Activated CD4-positive, alpha-beta memory T cell treated with anti-CD3 and anti-CD28 coated beads for 36 hours (primary cell): ENCODE measurements at regions not wholly inside any gene's neighbourhood (a gene's known extent, or its start where the extent isn't known, plus 50 kb on each side); places are given as distances from the start of the nearest gene placed in this dataset.

Experiments
- CTCF ChIA-PET: fragments of 350-600 bp; sonication (Branson Sonifier 250); formaldehyde crosslinking; loops from one replicate; lab custom pipeline; 2021; ENCODE audit warnings: antibody characterized with exemption, inconsistent platforms; lab: Charles Lee
- POLR2A ChIA-PET: fragments of 350-600 bp; sonication (Branson Sonifier 250); formaldehyde crosslinking; loops from one replicate; lab custom pipeline; 2021; ENCODE audit warnings: antibody characterized with exemption; lab: Charles Lee
- DNase-seq: peaks from one replicate; pipeline ENCODE4 v3.0.0-alpha.2; 2020
- H3K27ac Mint-ChIP-seq: one replicate; pipeline ENCODE4 v1.8.0; 2021; ENCODE audit warnings: mixed read lengths
- H3K27me3 Mint-ChIP-seq: one replicate; pipeline ENCODE4 v1.8.0; 2021; ENCODE audit warnings: mixed read lengths
- H3K36me3 Mint-ChIP-seq: one replicate; pipeline ENCODE4 v1.8.0; 2021; ENCODE audit warnings: mixed read lengths
- H3K4me1 Mint-ChIP-seq: one replicate; pipeline ENCODE4 v1.8.0; 2021; ENCODE audit warnings: low read depth, mixed read lengths
- H3K4me3 Mint-ChIP-seq: one replicate; pipeline ENCODE4 v1.8.0; 2021; ENCODE audit warnings: mild to moderate bottlenecking, mixed read lengths
- H3K9me3 Mint-ChIP-seq: one replicate; pipeline ENCODE4 v1.8.0; 2021; ENCODE audit warnings: mixed read lengths
- intact Hi-C: fragments of 100-400 bp; cut with micrococcal nuclease; formaldehyde crosslinking; loops from one replicate; pipeline ENCODE4 v1.15.1; 2023

GRCh38 chr1:198809247-198809646 lies 170.4 kb downstream of the PTPRC start:
- Mint-ChIP-seq H3K4me1 (no peaks in the 10 kb centered on the region), H3K27me3 (no peaks in the 10 kb centered on the region), H3K4me3 (no peak overlapping the region), H3K9me3 (peaks cover 12% of the 10 kb centered on the region), H3K36me3 (no peaks in the 10 kb centered on the region), H3K27ac (no peak overlapping the region)
- ChIA-PET CTCF (no interaction called here), POLR2A (no interaction called here)
- DNase-seq: no peak
- intact Hi-C loops: no loop called here

GRCh38 chr1:198811449-198811848 lies 172.6 kb downstream of the PTPRC start:
- ChIA-PET POLR2A (no interaction called here), CTCF (no interaction called here)
- no peak for DNase-seq
- Mint-ChIP-seq H3K27ac (no peak overlapping the region), H3K4me3 (no peak overlapping the region), H3K36me3 (peaks cover 2% of the 10 kb centered on the region), H3K27me3 (no peaks in the 10 kb centered on the region), H3K4me1 (no peaks in the 10 kb centered on the region), H3K9me3 (peaks cover 28% of the 10 kb centered on the region)
- intact Hi-C loops: no loop called here

GRCh38 chr1:198823626-198824025 lies 184.8 kb downstream of the PTPRC start:
- Mint-ChIP-seq H3K27me3 (no peaks in the 10 kb centered on the region), H3K27ac (no peak overlapping the region), H3K9me3 (no peaks in the 10 kb centered on the region), H3K4me3 (no peak overlapping the region), H3K4me1 (no peaks in the 10 kb centered on the region), H3K36me3 (no peaks in the 10 kb centered on the region)
- DNase-seq: no peak
- intact Hi-C loops: no loop called here
- POLR2A ChIA-PET: no interaction called here
- CTCF ChIA-PET: no interaction called here

DNA sequence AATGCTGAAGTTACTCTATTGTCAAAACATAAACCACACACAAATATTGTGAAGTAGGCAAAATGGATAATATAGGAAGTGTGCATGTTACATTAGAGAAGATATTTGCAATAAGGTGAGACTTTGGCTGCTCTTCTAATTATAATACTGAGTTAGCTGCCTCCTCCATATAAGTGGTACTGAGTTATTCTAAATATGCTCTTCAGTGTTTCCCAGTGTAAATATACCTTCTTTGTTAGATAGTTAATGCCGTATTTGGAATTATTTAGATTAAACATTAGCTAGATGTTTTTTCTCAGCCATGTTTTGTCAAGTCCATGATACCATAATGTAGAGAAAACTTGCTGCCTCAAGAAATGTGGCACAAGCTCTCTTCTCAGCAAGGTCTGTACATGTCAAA lies 186.4 kb downstream of the PTPRC start:
- Mint-ChIP-seq H3K27me3 (no peaks in the 10 kb centered on the region), H3K4me3 (no peak overlapping the region), H3K27ac (no peak overlapping the region), H3K4me1 (no peaks in the 10 kb centered on the region), H3K36me3 (no peaks in the 10 kb centered on the region), H3K9me3 (no peaks in the 10 kb centered on the region)
- ChIA-PET CTCF (interaction anchor here (1.7 kb wide), 1 partner anchor 9 kb away, joined by 6 read pairs; no protein-coding TSS in a partner anchor), POLR2A (no interaction called here)
- no peak for DNase-seq
- intact Hi-C loops: no loop called here

GRCh38 chr1:198829356-198829755 lies 190.5 kb downstream of the PTPRC start:
- no peaks in the 10 kb centered on the region for H3K27me3 Mint-ChIP-seq
- no peaks in the 10 kb centered on the region for H3K36me3 Mint-ChIP-seq
- intact Hi-C loops: no loop called here
- H3K27ac Mint-ChIP-seq: no peak overlapping the region
- POLR2A ChIA-PET: no interaction called here
- no peaks in the 10 kb centered on the region for H3K9me3 Mint-ChIP-seq
- no peak overlapping the region for H3K4me3 Mint-ChIP-seq
- no peaks in the 10 kb centered on the region for H3K4me1 Mint-ChIP-seq
- no peak for DNase-seq
- CTCF ChIA-PET: interaction anchor here (1.7 to 2.1 kb wide), 2 partner anchors 15 to 284 kb away, joined by 3 to 6 read pairs; no protein-coding TSS in a partner anchor

DNA sequence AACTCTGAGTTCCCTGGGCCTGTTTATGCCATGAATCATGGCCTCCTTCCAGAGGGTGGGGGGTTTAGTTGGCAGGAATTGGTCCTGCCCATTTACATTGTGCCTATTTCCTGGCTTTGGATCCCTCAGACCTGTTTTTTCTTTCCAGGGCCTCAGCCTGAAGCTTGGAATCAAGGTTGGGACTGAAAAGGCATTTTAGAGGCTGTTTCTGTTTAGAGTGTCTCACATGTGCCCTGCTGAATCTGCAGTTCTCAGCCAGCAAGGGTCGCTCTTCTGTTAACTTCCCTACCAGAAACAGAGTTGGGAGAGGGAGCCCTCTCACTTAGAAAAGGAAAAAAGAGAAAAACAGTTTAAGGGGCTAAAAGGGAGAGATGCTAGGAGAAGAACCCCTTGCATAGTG lies 191.1 kb downstream of the PTPRC start:
- no peak for DNase-seq
- ChIA-PET POLR2A (no interaction called here), CTCF (interaction anchor here (2.1 kb wide), 1 partner anchor 283 kb away, joined by 6 read pairs; no protein-coding TSS in a partner anchor)
- H3K27me3 Mint-ChIP-seq: no peaks in the 10 kb centered on the region
- no peaks in the 10 kb centered on the region for H3K4me1 Mint-ChIP-seq
- intact Hi-C loops: no loop called here
- H3K4me3 Mint-ChIP-seq: no peak overlapping the region
- H3K9me3 Mint-ChIP-seq: no peaks in the 10 kb centered on the region
- no peaks in the 10 kb centered on the region for H3K36me3 Mint-ChIP-seq
- no peak overlapping the region for H3K27ac Mint-ChIP-seq

- no peak overlapping the region for H3K4me3 Mint-ChIP-seq
- no peaks in the 10 kb centered on the region for H3K9me3 Mint-ChIP-seq
- DNase-seq: no peak
- intact Hi-C loops: no loop called here
- no peak overlapping the region for H3K27ac Mint-ChIP-seq
- ChIA-PET CTCF (no interaction called here), POLR2A (no interaction called here)
- H3K36me3 Mint-ChIP-seq: no peaks in the 10 kb centered on the region
- H3K27me3 Mint-ChIP-seq: no peaks in the 10 kb centered on the region
- no peaks in the 10 kb centered on the region for H3K4me1 Mint-ChIP-seq
Observed at GRCh38 chr1:198830412-198830811, 191.6 kb downstream of the PTPRC start.

DNA sequence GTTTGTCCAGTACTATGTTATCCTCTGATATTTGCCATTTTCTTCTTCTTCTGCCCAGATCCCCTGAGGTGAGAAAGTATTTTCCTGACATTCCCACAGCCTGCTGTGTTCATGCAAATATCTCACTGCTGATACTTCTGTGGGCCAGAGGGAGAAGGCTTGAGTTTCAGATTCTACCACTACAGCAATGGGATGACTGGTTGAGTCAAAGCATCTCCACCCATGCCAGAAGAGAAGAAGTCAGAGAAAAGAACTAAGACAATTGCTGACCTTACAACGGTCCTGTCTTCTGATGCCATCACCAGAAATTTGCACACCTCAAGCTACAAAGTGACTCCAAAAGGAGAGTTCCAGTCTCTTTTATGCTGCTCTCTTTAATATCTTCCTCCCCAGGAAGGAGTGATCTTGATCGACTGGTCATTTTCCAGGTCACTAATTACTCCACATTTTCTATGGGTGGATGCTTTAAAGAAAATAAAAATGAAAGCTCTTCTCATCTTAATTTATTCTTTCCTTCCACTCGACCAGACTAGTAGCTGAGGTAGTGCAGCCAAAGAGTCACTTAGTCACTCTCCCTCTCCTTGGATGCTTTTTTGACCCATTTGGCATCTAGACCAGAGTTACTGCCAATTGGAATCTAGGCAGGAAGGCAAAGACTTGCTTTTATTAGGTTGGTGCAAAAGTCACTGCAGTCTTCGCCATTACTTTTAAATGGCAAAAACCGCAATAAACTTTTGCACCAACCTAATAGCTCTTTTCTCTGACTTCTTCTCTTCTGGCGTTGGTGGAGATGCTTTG lies 195.1 kb downstream of the PTPRC start:
- Mint-ChIP-seq H3K4me3 (no peak overlapping the region), H3K36me3 (no peaks in the 10 kb centered on the region), H3K4me1 (no peaks in the 10 kb centered on the region), H3K9me3 (no peaks in the 10 kb centered on the region), H3K27me3 (no peaks in the 10 kb centered on the region), H3K27ac (no peak overlapping the region)
- intact Hi-C loops: no loop called here
- DNase-seq: no peak
- POLR2A ChIA-PET: no interaction called here
- CTCF ChIA-PET: interaction anchor here (2.0 kb wide), 1 partner anchor 9 kb away, joined by 6 read pairs; no protein-coding TSS in a partner anchor

GRCh38 chr1:198837278-198838021 lies 198.6 kb downstream of the PTPRC start:
- H3K27ac Mint-ChIP-seq: no peak overlapping the region
- H3K4me3 Mint-ChIP-seq: no peak overlapping the region
- ChIA-PET CTCF (no interaction called here), POLR2A (no interaction called here)
- H3K9me3 Mint-ChIP-seq: no peaks in the 10 kb centered on the region
- no peaks in the 10 kb centered on the region for H3K4me1 Mint-ChIP-seq
- no peaks in the 10 kb centered on the region for H3K36me3 Mint-ChIP-seq
- intact Hi-C loops: no loop called here
- DNase-seq: no peak
- H3K27me3 Mint-ChIP-seq: no peaks in the 10 kb centered on the region

GRCh38 chr1:198838022-198838342 lies 199.1 kb downstream of the PTPRC start:
- H3K27ac Mint-ChIP-seq: no peak overlapping the region
- H3K4me3 Mint-ChIP-seq: no peak overlapping the region
- H3K36me3 Mint-ChIP-seq: no peaks in the 10 kb centered on the region
- intact Hi-C loops: no loop called here
- no peak for DNase-seq
- ChIA-PET POLR2A (no interaction called here), CTCF (interaction anchor here (1.0 kb wide), 1 partner anchor 275 kb away, joined by 3 read pairs; no protein-coding TSS in a partner anchor)
- H3K9me3 Mint-ChIP-seq: no peaks in the 10 kb centered on the region
- no peaks in the 10 kb centered on the region for H3K27me3 Mint-ChIP-seq
- no peaks in the 10 kb centered on the region for H3K4me1 Mint-ChIP-seq

GRCh38 chr1:198841477-198841876 lies 202.6 kb downstream of the PTPRC start:
- intact Hi-C loops: no loop called here
- DNase-seq: no peak
- Mint-ChIP-seq H3K4me1 (no peaks in the 10 kb centered on the region), H3K4me3 (no peak overlapping the region), H3K36me3 (peaks cover 3% of the 10 kb centered on the region), H3K9me3 (no peaks in the 10 kb centered on the region), H3K27ac (no peak overlapping the region), H3K27me3 (no peaks in the 10 kb centered on the region)
- ChIA-PET CTCF (interaction anchor here (0.6 kb wide), 1 partner anchor 620 kb away, joined by 3 read pairs; no protein-coding TSS in a partner anchor), POLR2A (no interaction called here)

GRCh38 chr1:198842686-198843085 lies 203.8 kb downstream of the PTPRC start:
- Mint-ChIP-seq H3K27me3 (no peaks in the 10 kb centered on the region), H3K27ac (no peak overlapping the region), H3K9me3 (no peaks in the 10 kb centered on the region), H3K4me3 (no peak overlapping the region), H3K4me1 (no peaks in the 10 kb centered on the region), H3K36me3 (peaks cover 3% of the 10 kb centered on the region)
- intact Hi-C loops: no loop called here
- no peak for DNase-seq
- ChIA-PET POLR2A (no interaction called here), CTCF (interaction anchor here (0.8 kb wide), 1 partner anchor 279 kb away, joined by 3 read pairs; no protein-coding TSS in a partner anchor)
